HS-27A (cell line): ENCODE measurements at regions not wholly inside any gene's neighbourhood (a gene's known extent, or its start where the extent isn't known, plus 50 kb on each side); places are given as distances from the start of the nearest gene placed in this dataset.
A peak's percentile ranks its signal among the peaks of the same experiment; 100 is the strongest.
"Not testable (repeated sequence)": the region's sequence is repeated elsewhere in the genome, so short reads cannot be mapped to it uniquely, and the experiment has no call there.

ENCODE experiments used
- DNase-seq: peaks from one replicate; pipeline ENCODE4 v3.0.0-alpha.2; 2012; ENCODE audit warnings: low read depth, missing footprints

GRCh38 chrX:10971176-10971575 is 140.0 kb upstream of the HCCS start:
- DNase-seq, result no peak

- DNase-seq, result no peak
Observed at GRCh38 chrX:10971759-10972158, 139.4 kb upstream of the HCCS start.

- peak; percentile 8 for DNase-seq
Observed at GRCh38 chrX:10972706-10973105, 138.4 kb upstream of the HCCS start.

GRCh38 chrX:10974920-10975319 is 136.2 kb upstream of the HCCS start:
- no peak for DNase-seq

GRCh38 chrX:10979956-10980355 is 131.2 kb upstream of the HCCS start:
- DNase-seq, result no peak

GRCh38 chrX:10981506-10981905 is 129.6 kb upstream of the HCCS start:
- no peak for DNase-seq

GRCh38 chrX:10983526-10983925 is 127.6 kb upstream of the HCCS start:
- DNase-seq, result no peak

GRCh38 chrX:10984213-10984612 is 126.9 kb upstream of the HCCS start:
- no peak for DNase-seq

- DNase-seq, result no peak
Observed at GRCh38 chrX:10986616-10987015, 124.5 kb upstream of the HCCS start.

GRCh38 chrX:10988653-10989052 is 122.5 kb upstream of the HCCS start:
- DNase-seq, result no peak

- DNase-seq, result peak; percentile 36
Observed at GRCh38 chrX:10989386-10989785, 121.7 kb upstream of the HCCS start.

GRCh38 chrX:10990418-10990817 is 120.7 kb upstream of the HCCS start:
- no peak for DNase-seq

GRCh38 chrX:10990976-10991375 is 120.2 kb upstream of the HCCS start:
- DNase-seq, result no peak

GRCh38 chrX:10992110-10992509 is 119.0 kb upstream of the HCCS start:
- DNase-seq, result no peak

GRCh38 chrX:11007076-11007475 is 104.1 kb upstream of the HCCS start:
- not testable (repeated sequence) for DNase-seq

GRCh38 chrX:11010476-11010875 is 100.7 kb upstream of the HCCS start:
- no peak for DNase-seq

GRCh38 chrX:11016728-11017127 is 94.4 kb upstream of the HCCS start:
- DNase-seq, result no peak

GRCh38 chrX:11022588-11022987 is 88.5 kb upstream of the HCCS start:
- DNase-seq, result not testable (repeated sequence)

- no peak for DNase-seq
Observed at GRCh38 chrX:11039926-11040325, 71.2 kb upstream of the HCCS start.

GRCh38 chrX:11040405-11040804 is 70.7 kb upstream of the HCCS start:
- DNase-seq, result no peak

- DNase-seq, result no peak
Observed at GRCh38 chrX:11040996-11041395, 70.1 kb upstream of the HCCS start.

- no peak for DNase-seq
Observed at GRCh38 chrX:11050013-11050412, 61.1 kb upstream of the HCCS start.

GRCh38 chrX:11053351-11053750 is 57.8 kb upstream of the HCCS start:
- DNase-seq, result no peak

- no peak for DNase-seq
Observed at GRCh38 chrX:11056322-11057176, 54.6 kb upstream of the HCCS start.
